ENCODE measurements at regions not wholly inside any gene's neighbourhood (a gene's known extent, or its start where the extent isn't known, plus 50 kb on each side); places are given as distances from the start of the nearest gene placed in this dataset.
A peak's percentile ranks its signal among the peaks of the same experiment; 100 is the strongest.
"Not testable (repeated sequence)": the region's sequence is repeated elsewhere in the genome, so short reads cannot be mapped to it uniquely, and the experiment has no call there.

- no peak for DNase-seq
Observed at GRCh38 chr12:124648710-124649384, 81.4 kb upstream of the NCOR2 start.

DNA sequence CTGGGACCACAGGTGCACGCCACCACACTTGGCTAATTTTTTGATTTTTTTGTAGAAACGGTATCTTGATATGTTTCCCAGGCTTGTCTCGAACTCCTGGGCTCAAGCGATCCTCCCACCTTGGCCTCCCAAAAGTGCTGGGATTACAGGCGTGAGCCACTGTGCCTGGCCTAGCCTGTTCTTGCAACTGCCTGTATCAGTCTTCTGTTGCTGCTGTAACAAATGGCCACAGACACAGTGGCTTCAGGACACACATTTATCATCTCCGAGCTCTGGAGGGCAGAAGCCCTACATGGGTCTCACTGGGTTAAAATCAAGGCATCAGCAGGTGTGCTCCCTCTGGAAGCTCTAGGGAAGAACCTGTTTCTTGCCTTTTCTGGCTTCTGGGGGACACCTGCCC is 79.9 kb upstream of the NCOR2 start:
- DNase-seq: no peak

DNA sequence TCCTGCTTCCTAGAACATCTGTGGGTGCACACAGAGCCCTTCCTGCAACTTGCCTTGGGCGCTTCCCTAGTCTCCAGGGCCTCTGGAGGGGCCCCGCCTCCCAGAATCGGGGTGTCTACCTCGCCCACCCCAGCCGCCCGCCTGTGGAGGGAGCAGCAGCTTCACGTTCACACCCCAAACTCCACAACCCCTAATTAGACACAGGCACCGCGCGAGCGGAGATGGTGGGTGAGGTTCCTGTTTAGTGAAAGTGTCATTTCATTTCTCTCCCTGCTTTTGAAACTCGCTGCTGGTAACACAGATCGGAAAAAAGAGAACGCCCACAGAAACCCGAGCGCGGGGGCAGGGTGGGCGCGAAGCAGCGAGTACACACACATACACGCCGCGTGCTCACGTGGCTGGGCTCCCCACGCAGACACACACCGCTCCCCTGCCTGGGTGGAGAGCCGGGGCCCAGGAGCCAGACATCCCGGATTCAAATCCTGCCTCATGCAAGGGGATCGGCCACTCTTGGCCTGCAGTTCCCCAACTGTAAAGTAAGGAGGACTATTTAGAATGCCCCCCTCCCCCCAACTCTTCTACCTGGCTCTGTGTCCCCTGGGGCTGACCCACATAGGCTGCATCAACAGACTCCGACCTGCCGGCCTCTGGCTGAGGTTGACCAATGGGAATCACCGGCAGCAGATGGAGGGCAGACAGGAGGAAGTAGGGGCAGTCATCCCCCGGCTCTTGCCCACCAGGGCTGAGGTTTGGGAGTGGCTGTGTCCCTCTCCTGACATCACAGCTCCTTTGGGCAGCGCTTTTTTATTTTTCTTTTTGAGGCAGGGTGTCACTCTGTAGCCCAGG is 79.2 kb upstream of the NCOR2 start:
- peak; percentile 26 to 36 for DNase-seq

DNA sequence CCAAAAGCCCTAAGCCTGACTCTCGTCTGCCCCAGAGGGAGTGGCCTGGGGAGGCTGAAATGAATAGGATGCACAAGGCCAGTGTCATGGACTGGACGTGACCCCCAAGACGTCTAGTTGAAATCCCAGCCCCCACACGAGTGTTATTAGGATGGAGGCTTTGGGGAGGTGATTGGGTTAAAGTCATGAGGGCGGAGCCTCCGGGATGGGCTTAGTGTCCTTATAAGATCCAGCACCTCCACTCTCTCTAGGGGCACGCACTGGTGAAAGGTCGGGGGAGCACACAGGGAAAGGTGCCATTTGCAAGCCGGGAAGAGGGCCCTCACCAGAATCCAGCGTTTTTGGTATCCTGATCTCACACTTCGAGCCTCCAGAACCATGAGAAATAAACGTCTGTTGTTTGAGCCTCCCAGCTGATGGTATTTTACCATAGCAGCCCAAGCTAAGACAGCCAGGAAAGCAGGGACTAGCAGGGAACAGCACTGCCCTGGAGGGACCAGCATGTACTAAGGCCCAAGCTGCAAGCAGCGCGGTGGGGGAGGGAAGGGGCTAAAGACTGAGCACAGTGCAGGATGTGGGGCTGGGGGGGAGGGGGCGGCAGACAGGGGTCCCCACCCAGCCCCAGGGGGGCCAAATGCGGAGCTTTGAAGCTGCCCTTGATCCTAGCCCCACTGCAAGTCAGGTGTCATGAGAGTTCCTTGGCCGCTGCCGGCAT is 78.3 kb upstream of the NCOR2 start:
- no peak for DNase-seq

- not testable (repeated sequence) for DNase-seq
Observed at GRCh38 chr12:124643768-124644167, 76.4 kb upstream of the NCOR2 start.

GRCh38 chr12:124642105-124642504 is 74.7 kb upstream of the NCOR2 start:
- no peak for DNase-seq

DNA sequence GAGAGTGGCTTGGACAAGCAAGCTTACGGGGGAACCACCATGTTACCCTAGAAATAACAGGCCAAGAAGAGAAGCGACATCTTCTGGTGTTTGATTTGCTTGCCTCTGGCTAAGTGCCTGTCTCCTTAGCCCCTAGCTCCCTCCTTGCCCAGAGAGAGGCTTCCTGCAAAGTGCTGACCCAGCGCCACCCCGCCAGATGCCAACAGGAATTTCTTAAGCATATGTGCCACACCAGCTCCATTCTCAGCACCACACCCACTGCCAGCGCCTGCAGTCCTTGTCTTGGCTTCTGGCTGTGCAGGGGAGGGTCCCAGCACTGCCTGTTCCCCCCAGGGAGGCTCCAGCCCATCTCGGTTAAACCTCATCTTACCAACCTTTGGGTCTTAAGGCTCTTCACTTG is 74.2 kb upstream of the NCOR2 start:
- DNase-seq: no peak

DNA sequence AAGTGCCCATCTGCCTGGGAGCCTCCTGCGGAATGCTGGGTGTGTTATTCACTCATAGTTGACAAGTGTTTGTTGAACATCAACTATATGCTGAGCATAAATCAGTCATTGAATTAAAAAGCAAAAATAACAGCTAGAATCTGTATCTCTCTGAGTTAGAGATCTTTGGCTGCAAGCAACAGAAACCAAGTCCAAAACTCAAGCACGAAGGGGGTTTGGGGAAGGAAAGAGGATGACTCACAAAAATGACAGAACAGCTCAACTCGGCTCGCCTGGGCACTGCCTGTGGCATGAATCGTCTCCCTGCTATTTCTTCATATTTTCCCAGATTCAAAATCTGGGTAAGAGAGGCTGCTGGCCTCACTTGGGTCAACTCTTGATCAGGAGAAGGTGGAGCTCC is 72.6 kb upstream of the NCOR2 start:
- peak; percentile 14 to 31 for DNase-seq

DNA sequence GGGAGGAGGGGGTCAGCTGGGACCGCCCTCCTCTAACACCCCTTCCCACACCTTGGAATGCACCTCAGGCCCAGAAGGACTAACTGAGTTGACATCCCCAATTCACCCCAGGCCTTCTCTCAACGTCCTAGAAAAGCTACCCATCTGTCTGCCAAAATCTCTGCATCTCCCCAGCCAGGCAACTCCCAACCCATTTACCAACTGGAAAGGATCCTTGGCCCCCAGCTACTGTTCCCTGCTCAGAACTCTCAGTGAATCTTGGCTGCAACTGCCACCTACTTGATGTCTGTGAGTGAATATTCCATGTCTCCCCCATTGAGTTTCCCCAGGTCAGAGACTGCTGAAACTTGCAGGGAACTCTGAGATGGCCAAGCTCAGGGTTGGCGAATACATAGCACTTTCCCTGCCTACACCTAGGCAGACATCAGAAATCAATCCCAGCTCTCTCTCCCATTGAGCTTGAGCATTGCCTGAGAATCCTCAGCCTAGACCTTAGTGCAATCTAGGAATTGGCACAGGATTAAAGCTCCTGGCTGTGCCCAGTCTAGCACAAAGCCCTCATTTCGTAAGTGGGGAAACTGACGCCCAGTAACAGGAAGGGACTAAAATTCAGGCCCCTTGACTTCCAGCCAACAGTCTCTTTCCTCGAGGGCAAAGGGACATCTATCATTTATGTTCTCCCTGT is 71.9 kb upstream of the NCOR2 start:
- DNase-seq: no peak

- no peak for DNase-seq
Observed at GRCh38 chr12:124637581-124637981, 70.2 kb upstream of the NCOR2 start.

DNA sequence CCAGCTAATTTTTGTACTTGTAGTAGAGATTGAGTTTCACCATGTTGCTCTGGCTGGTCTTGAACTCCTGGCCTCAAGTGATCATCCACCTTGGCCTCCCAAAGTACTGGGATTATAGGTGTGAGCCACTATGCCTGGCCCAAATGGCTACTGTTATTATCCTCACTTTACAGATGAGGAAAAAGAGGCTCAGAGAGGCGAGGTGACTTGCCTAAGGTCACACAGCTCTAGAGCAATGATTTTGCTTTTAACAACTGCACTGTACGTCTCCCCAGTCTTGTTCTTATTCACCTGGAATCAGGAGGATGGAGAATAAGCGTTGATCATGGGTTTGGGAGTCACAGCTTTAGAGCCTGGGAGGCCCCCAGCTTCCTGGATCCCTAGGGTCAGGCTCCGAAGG is 69.8 kb upstream of the NCOR2 start:
- no peak for DNase-seq

DNA sequence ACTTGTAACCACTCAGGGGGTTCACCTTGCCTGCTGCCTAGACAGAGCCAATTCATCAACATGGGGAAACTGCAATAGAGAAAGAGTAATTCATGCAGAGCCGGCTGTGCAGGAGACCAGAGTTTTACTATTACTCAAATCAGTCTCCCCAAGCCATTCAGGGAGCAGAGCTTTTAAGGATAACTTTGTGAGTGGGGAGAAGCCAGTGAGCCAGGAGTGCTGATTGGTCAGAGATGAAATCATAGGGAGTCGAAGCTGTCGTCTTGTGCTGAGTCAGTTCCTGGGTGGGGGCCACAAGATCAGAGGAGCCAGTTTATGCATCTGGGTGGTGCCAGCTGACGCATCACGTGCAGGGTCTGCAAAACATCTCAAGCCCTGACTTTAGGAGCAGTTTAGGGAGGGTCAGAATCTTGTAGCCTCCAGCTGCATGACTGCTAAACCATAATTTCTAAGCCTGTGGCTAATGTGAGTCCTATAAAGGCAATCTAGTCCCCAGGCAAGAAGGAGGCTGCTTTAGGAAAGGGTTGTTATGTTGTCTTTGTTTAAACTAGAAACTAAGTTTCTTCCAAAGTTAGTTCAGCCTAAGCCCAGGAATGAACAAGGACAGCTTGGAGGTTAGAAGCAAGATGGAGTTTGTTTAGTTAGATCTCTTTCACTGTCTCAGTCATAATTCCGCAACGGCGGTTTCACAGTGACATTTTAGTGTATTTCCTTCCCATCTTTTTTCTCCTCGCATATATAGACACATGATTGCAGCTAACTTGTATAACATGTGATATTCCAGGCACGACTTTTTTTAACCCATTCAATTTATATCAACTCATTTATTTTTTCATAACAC is 68.9 kb upstream of the NCOR2 start:
- peak; percentile 54 to 63 for DNase-seq

DNA sequence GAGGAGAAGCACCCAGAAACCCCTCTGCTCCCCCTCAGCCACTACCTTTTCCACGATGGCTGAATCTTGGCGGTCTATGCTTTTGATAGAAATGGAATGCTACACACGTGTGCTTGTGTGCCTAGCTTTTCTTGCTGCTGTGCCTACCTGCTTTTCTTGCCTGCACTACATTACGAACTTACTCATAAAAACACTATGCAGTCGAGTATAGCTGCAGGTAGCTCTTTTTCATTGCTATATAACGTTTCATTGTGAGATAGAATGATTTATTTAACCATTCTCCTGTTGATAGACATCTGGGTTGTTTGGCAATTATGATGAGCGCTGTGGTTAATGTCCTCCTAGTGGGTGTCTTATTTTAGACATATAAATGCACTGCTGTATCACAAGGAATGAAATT is 67.9 kb upstream of the NCOR2 start:
- no peak for DNase-seq

DNA sequence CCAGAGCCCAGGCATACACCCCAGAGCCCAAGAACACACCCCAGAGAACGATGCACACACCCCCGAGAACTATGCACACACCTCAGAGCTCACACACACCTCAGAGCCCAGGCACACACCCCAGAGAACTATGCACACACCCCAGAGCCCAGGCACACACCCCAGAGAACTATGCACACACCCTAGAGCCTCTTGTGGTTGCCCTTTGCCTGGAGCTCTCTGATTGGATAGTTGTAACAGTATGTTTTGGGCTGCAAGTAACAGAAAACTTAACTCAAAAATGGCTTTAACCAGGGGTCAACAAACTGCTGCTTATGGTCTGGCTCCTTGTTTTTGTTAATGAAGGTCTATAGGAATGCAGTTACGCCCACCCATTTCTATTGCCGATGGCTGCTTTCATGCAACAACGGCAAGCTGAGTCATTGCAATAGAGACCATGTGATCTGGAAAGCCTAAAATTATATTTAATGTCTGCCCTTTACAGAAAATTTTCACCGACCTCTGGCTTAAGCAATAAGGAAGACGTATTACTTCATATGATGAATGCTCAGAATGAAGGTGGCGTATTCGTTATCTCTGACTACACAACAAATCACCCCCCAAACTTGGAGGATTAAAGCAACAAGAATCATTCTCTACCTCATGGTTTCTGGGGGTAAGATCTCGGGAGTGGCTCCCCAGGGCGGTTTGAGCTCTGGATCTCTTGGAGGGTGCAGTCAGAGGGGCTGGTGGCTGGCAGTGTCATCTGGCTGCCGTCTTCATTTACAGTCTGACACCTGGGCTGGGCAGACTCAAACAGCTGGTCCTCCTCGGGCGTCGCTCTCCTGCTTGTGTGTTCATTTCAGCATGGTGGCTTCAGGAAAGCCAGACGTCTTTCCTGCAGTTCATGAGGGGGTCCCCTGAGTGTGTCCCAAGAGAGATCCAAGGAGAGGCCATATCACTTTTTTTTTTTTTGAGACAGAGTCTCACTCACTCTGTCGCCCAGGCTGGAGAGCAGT is 66.3 kb upstream of the NCOR2 start:
- DNase-seq: no peak

DNA sequence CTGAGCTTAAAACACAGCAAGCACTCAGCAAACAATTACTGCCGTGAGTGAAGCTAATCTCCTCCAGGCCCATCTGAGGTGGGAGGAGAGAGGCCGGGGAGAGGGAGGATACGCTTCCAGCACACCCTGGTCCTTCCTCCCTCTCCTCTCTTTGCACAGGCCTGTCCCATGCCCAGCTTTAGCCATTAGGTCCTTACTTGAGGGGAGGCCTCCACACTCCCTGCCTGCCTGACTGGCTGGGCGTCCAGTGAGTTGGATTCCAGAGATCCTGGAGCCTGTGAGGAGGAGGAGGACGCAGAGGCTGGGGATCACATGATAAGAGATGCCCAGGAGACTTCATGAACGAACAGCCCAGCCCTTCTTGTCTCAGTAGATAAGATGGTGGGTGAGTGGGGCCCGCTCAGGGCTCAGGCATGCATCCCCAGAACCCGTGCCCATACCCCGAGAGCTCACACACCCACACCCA is 65.1 kb upstream of the NCOR2 start:
- DNase-seq: no peak

- no peak for DNase-seq
Observed at GRCh38 chr12:124631681-124632256, 64.4 kb upstream of the NCOR2 start.

DNA sequence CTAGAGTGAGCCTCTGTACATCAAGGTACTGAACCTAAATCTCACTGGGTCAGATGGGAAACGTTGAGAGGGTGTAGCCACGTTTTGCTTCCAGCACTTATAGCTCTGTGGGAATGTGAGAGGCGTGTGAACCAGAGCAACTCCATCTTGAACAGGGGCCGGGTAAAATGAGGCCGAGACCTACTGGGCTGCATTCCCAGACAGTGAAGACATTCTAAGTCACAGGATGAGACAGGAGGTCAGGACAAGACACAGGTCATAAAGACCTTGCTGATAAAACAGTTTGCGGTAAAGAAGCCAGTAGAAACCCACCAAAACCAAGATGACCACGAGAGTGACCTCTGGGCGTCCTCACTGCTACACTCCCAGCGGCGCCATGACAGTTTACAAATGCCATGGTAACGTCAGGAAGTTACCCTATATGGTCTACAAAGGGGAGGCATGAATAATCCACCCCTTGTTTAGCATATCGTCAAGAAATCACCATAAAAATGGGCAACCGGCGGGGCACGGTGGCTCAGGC is 63.4 kb upstream of the NCOR2 start:
- no peak for DNase-seq

DNA sequence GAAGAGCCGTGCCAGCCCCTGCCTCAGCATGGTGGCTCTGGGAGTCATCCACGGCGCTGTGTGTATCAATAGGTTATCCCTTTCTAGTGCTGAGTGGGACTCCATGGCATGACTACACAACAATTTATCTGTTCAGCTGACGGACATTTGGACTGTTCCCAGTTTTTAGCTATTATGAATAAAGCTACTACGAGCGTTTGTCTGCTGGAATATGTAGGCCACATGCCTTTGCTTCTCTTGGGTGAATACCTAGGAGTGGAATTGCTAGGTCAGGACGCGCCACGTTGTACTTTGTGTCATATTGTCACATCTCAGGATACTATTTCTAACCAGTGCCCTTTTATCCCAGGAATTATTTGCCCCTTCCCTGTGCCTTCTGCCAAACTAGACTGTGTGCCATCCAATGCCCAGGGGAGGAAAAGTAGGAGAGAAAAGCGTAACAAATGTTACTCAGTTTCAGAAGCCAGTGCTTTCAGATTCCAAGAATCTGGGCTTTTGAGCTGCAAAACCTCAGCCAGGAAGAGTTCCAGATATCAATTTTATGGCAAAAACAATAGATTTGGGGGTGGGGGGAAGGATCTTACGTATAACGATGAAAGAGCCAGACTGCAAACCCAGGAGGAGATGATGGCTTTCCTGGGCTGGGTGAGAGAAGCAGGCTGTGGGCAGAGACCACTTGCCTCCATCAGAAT is 62.5 kb upstream of the NCOR2 start:
- DNase-seq: no peak

GRCh38 chr12:124629117-124629516 is 61.7 kb upstream of the NCOR2 start:
- DNase-seq: no peak

GRCh38 chr12:124627956-124628355 is 60.5 kb upstream of the NCOR2 start:
- no peak for DNase-seq
